Transverse colon (tissue), 3 donors: ENCODE measurements at regions not wholly inside any gene's neighbourhood (a gene's known extent, or its start where the extent isn't known, plus 50 kb on each side); places are given as distances from the start of the nearest gene placed in this dataset.

Source experiments
- EP300 ChIP-seq: sonication (generic); formaldehyde crosslinking; IDR thresholded peaks from one replicate; pipeline ENCODE4 v1.6.1; 2017; ENCODE audit warnings: antibody characterized with exemption, low read depth
- POLR2A ChIP-seq: fragments of 450-650 bp; IDR thresholded peaks from one replicate; pipeline ENCODE4 v1.6.1; 2016; ENCODE audit warnings: antibody characterized with exemption, mild to moderate bottlenecking, moderate library complexity
- TF ChIP-seq, protein P1 (sequence below), 5 experiments: fragments of 200-600 bp in 3 of 5; fragments of 450-650 bp in 2 of 5; sonication (generic) in 3 of 5; IDR thresholded peaks; 1 replicate in 2 of 5; 2 replicates in 3 of 5; pipeline ENCODE4 v1.5.1; 2016 to 2017; ENCODE audit warnings: antibody characterized with exemption in 5 of 5, inconsistent platforms in 3 of 5, mild to moderate bottlenecking in 2 of 5, moderate library complexity in 1 of 5

DNA sequence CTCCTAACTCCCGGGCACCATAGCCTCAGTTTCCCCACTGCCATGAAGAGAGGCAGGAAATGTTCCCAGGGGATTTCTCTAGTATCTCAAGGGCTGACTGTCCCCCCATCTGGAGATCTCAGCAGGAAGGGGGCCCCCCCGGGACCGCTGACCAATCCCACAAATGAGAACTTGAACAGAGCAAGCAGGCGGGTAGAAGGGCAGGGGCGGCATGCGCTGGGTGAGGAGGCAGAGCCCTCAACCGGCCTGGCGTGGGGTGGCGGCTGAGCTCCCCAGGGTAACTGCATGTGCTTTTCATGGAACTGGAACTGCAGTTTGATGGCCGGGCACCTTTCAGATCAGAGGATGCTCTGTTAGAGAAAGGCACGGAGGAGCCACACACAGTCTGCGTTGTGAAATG is 144.5 kb downstream of the CTTN start:
- TF ChIP-seq, protein P1, sequence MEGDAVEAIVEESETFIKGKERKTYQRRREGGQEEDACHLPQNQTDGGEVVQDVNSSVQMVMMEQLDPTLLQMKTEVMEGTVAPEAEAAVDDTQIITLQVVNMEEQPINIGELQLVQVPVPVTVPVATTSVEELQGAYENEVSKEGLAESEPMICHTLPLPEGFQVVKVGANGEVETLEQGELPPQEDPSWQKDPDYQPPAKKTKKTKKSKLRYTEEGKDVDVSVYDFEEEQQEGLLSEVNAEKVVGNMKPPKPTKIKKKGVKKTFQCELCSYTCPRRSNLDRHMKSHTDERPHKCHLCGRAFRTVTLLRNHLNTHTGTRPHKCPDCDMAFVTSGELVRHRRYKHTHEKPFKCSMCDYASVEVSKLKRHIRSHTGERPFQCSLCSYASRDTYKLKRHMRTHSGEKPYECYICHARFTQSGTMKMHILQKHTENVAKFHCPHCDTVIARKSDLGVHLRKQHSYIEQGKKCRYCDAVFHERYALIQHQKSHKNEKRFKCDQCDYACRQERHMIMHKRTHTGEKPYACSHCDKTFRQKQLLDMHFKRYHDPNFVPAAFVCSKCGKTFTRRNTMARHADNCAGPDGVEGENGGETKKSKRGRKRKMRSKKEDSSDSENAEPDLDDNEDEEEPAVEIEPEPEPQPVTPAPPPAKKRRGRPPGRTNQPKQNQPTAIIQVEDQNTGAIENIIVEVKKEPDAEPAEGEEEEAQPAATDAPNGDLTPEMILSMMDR (IDR thresholded peaks at IDR 0.05), result no peak
- TF ChIP-seq POLR2A, result no peak
- no peak for TF ChIP-seq EP300
